ENCODE measurements at regions not wholly inside any gene's neighbourhood (a gene's known extent, or its start where the extent isn't known, plus 50 kb on each side); places are given as distances from the start of the nearest gene placed in this dataset.
"Not testable (repeated sequence)": the region's sequence is repeated elsewhere in the genome, so short reads cannot be mapped to it uniquely, and the experiment has no call there.

DNA sequence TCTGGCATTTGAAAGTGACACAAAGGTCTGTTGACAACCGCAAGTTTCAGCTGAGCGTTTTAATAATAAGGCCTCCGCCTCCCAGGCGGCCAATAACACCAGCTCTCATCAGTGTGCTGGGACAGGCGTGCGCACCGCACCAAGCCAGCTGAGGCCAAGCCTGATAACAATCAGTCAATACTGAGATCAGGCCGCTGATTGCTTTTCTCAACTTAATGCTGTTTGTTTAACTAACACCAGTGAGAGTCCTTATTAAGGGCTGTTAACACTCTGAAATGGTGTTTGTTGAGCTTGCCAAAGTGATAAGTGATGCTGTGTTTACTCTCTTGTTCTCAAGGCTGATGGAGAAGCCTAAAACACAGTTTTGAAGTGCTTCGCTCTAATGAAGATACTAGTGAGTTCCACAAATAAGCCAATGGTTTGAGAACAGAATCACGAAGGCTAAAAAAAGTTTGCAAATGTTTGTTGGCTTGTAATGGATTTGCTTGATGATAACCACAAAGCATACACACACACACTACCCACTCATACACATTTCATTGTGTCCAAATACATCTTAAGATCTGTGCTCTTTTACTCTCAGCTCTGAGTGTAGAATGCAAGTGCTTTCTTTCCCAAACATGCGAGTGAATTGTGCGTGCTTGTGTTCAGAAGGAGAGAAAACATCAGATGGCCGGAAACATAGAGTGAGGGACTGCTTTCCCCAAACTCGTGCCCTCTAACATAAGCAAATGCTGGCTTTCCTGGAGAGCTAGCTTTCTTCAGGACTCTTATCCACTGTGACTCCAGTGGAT lies 330.4 kb upstream of the KLF4 start:
- intact Hi-C loops (cut with micrococcal nuclease) = no loop called here

DNA sequence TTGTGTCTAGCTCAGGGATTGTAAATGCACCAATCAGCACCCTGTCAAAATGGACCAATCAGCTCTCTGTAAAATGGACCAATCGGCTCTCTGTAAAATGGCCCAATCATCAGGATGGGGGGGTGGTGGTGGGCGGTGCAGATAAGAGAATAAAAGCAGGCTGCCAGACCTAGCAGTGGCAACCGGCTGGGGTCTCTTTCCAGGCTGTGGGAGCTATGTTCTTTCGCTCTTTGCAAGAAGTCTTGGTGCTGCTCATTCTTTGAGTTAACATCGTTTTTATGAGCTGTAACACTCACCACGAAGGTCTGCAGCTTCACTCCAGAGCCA lies 328.9 kb upstream of the KLF4 start:
- H3K4me2 ChIP-seq (ENCODE audit: low read length); H3K9ac ChIP-seq (ENCODE audit: low read length); H3K79me2 ChIP-seq (ENCODE audit: low read length); intact Hi-C loops (cut with micrococcal nuclease); H2AFZ ChIP-seq (ENCODE audit: low read length); H3K4me1 ChIP-seq (ENCODE audit: insufficient read depth, low read length); DNase-seq; H3F3A ChIP-seq (ENCODE audit: low read length, unreplicated experiment); H3K27me3 ChIP-seq (ENCODE audit: low read length); H3K27ac ChIP-seq (ENCODE audit: low read length); H3K9me3 ChIP-seq (ENCODE audit: low read length); POLR2A ChIA-PET (ENCODE audit: unreplicated experiment); H4K20me1 ChIP-seq (ENCODE audit: low read length); H3K4me3 ChIP-seq (ENCODE audit: low read length); H3K36me3 ChIP-seq (ENCODE audit: low read depth, low read length); CTCF ChIA-PET; BruUV-seq (replicated peaks); ATAC-seq; H3K9me2 ChIP-seq (replicated peaks; ENCODE audit: low read length): not testable (repeated sequence)

More for the DNA sequence above, 330.4 kb upstream of the KLF4 start:
- ChIA-PET POLR2A (ENCODE audit: unreplicated experiment) (no interaction called here), CTCF (interaction anchor here (0.6 kb wide), 1 partner anchor 1010 kb away, joined by 7 read pairs; no protein-coding TSS in a partner anchor)
- no peak for ATAC-seq
- H3K36me3 ChIP-seq (ENCODE audit: low read depth, low read length) = no peaks in the 10 kb centered on the region
- no peak overlapping the region for H3K4me3 ChIP-seq (ENCODE audit: low read length)
- no peak overlapping the region for H2AFZ ChIP-seq (ENCODE audit: low read length)
- H3K9me2 ChIP-seq (replicated peaks; ENCODE audit: low read length) = no peaks in the 10 kb centered on the region
- no peak overlapping the region for H3K4me2 ChIP-seq (ENCODE audit: low read length)
- TF ChIP-seq EZH2phosphoT487 (IDR thresholded peaks at IDR 0.05; ENCODE audit: borderline replicate concordance, low read length) (no peak), EZH2 (IDR thresholded peaks at IDR 0.05; ENCODE audit: low read length, unreplicated experiment) (no peak)
- TF ChIP-seq, protein P1, sequence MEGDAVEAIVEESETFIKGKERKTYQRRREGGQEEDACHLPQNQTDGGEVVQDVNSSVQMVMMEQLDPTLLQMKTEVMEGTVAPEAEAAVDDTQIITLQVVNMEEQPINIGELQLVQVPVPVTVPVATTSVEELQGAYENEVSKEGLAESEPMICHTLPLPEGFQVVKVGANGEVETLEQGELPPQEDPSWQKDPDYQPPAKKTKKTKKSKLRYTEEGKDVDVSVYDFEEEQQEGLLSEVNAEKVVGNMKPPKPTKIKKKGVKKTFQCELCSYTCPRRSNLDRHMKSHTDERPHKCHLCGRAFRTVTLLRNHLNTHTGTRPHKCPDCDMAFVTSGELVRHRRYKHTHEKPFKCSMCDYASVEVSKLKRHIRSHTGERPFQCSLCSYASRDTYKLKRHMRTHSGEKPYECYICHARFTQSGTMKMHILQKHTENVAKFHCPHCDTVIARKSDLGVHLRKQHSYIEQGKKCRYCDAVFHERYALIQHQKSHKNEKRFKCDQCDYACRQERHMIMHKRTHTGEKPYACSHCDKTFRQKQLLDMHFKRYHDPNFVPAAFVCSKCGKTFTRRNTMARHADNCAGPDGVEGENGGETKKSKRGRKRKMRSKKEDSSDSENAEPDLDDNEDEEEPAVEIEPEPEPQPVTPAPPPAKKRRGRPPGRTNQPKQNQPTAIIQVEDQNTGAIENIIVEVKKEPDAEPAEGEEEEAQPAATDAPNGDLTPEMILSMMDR (conservative IDR thresholded peaks at IDR 0.05; ENCODE audit: low read depth, low read length) = no peak
- no peaks in the 10 kb centered on the region for H3K27me3 ChIP-seq (ENCODE audit: low read length)
- no peaks in the 10 kb centered on the region for H3F3A ChIP-seq (ENCODE audit: low read length, unreplicated experiment)
- H4K20me1 ChIP-seq (ENCODE audit: low read length) = no peaks in the 10 kb centered on the region
- BruUV-seq (replicated peaks) = no TSS peak
- H3K4me1 ChIP-seq (ENCODE audit: insufficient read depth, low read length) = no peaks in the 10 kb centered on the region
- no peak overlapping the region for H3K27ac ChIP-seq (ENCODE audit: low read length)
- H3K79me2 ChIP-seq (ENCODE audit: low read length) = no peaks in the 10 kb centered on the region
- H3K9ac ChIP-seq (ENCODE audit: low read length) = no peak overlapping the region
- H3K9me3 ChIP-seq (ENCODE audit: low read length) = no peaks in the 10 kb centered on the region
- DNase-seq = no peak

DNA sequence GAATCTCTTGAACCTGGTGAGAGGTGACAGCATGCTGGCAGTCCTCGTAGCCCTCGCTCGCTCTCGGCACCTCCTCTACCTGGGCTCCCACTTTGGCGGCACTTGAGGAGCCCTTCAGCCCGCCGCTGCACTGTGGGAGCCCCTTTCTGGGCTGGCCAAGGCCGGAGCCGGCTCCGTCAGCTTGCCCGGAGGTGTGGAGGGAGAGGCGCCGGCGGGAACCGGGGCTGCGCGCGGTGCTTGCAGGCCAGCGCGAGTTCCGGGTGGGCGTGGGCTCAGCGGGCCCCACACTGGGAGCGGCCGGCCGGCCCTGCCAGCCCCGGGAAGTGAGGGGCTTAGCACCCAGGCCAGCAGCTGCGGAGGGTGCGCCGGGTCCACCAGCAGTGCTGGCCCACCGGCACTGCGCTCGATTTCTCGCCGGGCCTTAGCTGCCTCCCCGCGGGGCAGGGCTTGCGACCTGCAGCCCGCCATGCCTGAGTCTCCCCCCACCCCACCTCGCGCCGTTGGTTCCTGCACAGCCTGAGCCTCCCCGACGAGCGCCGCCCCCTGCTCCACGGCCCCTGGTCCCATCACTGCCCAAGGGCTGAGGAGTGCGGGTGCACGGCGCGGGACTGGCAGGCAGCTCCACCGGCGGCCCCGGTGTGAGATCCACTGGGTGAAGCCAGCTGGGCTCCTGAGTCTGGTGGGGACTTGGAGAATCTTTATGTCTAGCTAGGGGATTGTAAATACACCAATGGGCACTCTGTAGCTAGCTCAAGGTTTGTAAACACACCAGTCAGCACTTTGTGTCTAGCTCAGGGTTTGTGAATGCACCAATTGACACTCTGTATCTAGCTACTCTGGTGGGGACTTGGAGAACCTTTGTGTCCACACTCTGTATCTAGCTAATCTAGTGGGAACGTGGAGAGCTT lies 328.3 kb upstream of the KLF4 start:
- H3K4me1 ChIP-seq (ENCODE audit: insufficient read depth, low read length); H3K9me2 ChIP-seq (replicated peaks; ENCODE audit: low read length); BruUV-seq (replicated peaks); H3K27me3 ChIP-seq (ENCODE audit: low read length); intact Hi-C loops (cut with micrococcal nuclease); H3K27ac ChIP-seq (ENCODE audit: low read length); H3K36me3 ChIP-seq (ENCODE audit: low read depth, low read length); H3F3A ChIP-seq (ENCODE audit: low read length, unreplicated experiment); H3K9ac ChIP-seq (ENCODE audit: low read length); H3K79me2 ChIP-seq (ENCODE audit: low read length); H3K4me3 ChIP-seq (ENCODE audit: low read length); CTCF ChIA-PET; H4K20me1 ChIP-seq (ENCODE audit: low read length); H2AFZ ChIP-seq (ENCODE audit: low read length); ATAC-seq; H3K4me2 ChIP-seq (ENCODE audit: low read length); H3K9me3 ChIP-seq (ENCODE audit: low read length); DNase-seq; POLR2A ChIA-PET (ENCODE audit: unreplicated experiment): not testable (repeated sequence)
